IMR-90 (cell line): ENCODE measurements at regions not wholly inside any gene's neighbourhood (a gene's known extent, or its start where the extent isn't known, plus 50 kb on each side); places are given as distances from the start of the nearest gene placed in this dataset.

Experiments used
- ATAC-seq: fragments of 200-7000 bp; cut with Tn5 transposase; 2 replicates; pipeline ENCODE4 v1.9.1; 2020; ENCODE audit warnings: low read depth, mild to moderate bottlenecking, moderate library complexity
- BruUV-seq: library from RNA; stranded (reverse); fragments of 400-500 nt; replicated peaks from 2 replicates; lab custom pipeline; 2021; lab: Mats Ljungman, UMichigan
- CTCF ChIA-PET: fragments of 300-600 bp; formaldehyde crosslinking; extraction: SDS; loops from one replicate; lab custom pipeline; 2021; ENCODE audit warnings: antibody characterized with exemption; lab: Yijun Ruan, JAX
- POLR2A ChIA-PET: fragments of 300-600 bp; sonication (Branson Sonifier 250); formaldehyde crosslinking; loops from one replicate; lab custom pipeline; 2022; ENCODE audit warnings: antibody characterized with exemption; ENCODE audit not compliant: unreplicated experiment; lab: Charles Lee
- DNase-seq: peaks from one replicate; pipeline ENCODE4 v3.0.0; 2013
- H2AFZ ChIP-seq: replicated peaks from 2 replicates; pipeline ENCODE3; 2013; ENCODE audit warnings: low read length, mild to moderate bottlenecking; ENCODE audit not compliant: poor library complexity
- H2AK5ac ChIP-seq: 2 replicates; pipeline ENCODE4 v1.6.1; 2013; ENCODE audit warnings: low read depth, low read length, inconsistent platforms
- H2AK9ac ChIP-seq: replicated peaks from 2 replicates; pipeline ENCODE3; 2013; ENCODE audit warnings: mild to moderate bottlenecking, low read depth, low read length, moderate library complexity; ENCODE audit not compliant: poor library complexity
- H2BK120ac ChIP-seq: 2 replicates; pipeline ENCODE4 v1.6.1; 2013; ENCODE audit warnings: low read depth, low read length, inconsistent platforms
- H2BK15ac ChIP-seq: 3 replicates; pipeline ENCODE4 v1.6.1; 2013; ENCODE audit warnings: low read depth, low read length, inconsistent platforms
- H2BK20ac ChIP-seq: 2 replicates; pipeline ENCODE4 v1.6.1; 2013; ENCODE audit warnings: low read depth, mild to moderate bottlenecking, inconsistent platforms, low read length, moderate library complexity
- H2BK5ac ChIP-seq: 2 replicates; pipeline ENCODE4 v1.6.1; 2013; ENCODE audit warnings: mild to moderate bottlenecking, low read depth, low read length, inconsistent platforms; ENCODE audit not compliant: poor library complexity, severe bottlenecking
- H3K14ac ChIP-seq: replicated peaks from 2 replicates; pipeline ENCODE4 v1.6.1; 2013; ENCODE audit warnings: low read depth, low read length, inconsistent platforms
- H3K18ac ChIP-seq: 2 replicates; pipeline ENCODE4 v1.6.1; 2013; ENCODE audit warnings: low read depth, low read length, control low read depth
- H3K23ac ChIP-seq: 2 replicates; pipeline ENCODE4 v1.6.1; 2013; ENCODE audit warnings: low read depth, low read length, inconsistent platforms
- H3K27ac ChIP-seq: 2 replicates; pipeline ENCODE4 v1.5.1; 2013; ENCODE audit warnings: mild to moderate bottlenecking, control low read depth, low read length; ENCODE audit not compliant: insufficient read depth
- H3K27me3 ChIP-seq: 2 replicates; pipeline ENCODE4 v1.6.1; 2013; ENCODE audit warnings: low read length; ENCODE audit not compliant: control insufficient read depth, insufficient read depth
- H3K36me3 ChIP-seq: 2 replicates; pipeline ENCODE4 v1.6.1; 2013; ENCODE audit warnings: low read length, mixed read lengths; ENCODE audit not compliant: control insufficient read depth, insufficient read depth
- H3K4ac ChIP-seq: 2 replicates; pipeline ENCODE4 v1.6.1; 2013; ENCODE audit warnings: low read depth, low read length, inconsistent platforms
- H3K4me1 ChIP-seq: 2 replicates; pipeline ENCODE4 v1.6.1; 2013; ENCODE audit warnings: low read length, mixed read lengths; ENCODE audit not compliant: control insufficient read depth, insufficient read depth
- H3K4me2 ChIP-seq: 2 replicates; pipeline ENCODE4 v1.6.1; 2013; ENCODE audit warnings: low read depth, mild to moderate bottlenecking, control low read depth, low read length, moderate library complexity
- H3K4me3 ChIP-seq: 2 replicates; pipeline ENCODE4 v1.5.1; 2013; ENCODE audit warnings: low read depth, mild to moderate bottlenecking, control low read depth, low read length, moderate library complexity; ENCODE audit not compliant: insufficient read depth
- H3K56ac ChIP-seq: 2 replicates; pipeline ENCODE4 v1.6.1; 2013; ENCODE audit warnings: low read length, inconsistent platforms; ENCODE audit not compliant: insufficient read depth; ENCODE audit errors: extremely low read depth
- H3K79me1 ChIP-seq, 2 experiments: 2 replicates each; pipeline ENCODE4 v1.6.1; 2013; ENCODE audit warnings: low read length in 2 of 2, inconsistent platforms in 1 of 2, low read depth in 1 of 2
- H3K9ac ChIP-seq: 2 replicates; pipeline ENCODE4 v1.6.1; 2013; ENCODE audit warnings: low read depth, low read length, control low read depth
- H3K9me1 ChIP-seq: 2 replicates; pipeline ENCODE4 v1.6.1; 2013; ENCODE audit warnings: low read length, inconsistent platforms; ENCODE audit not compliant: insufficient read depth
- H3K9me3 ChIP-seq: 2 replicates; pipeline ENCODE4 v1.6.1; 2013; ENCODE audit warnings: low read length; ENCODE audit not compliant: control insufficient read depth, insufficient read depth
- H4K20me1 ChIP-seq: 2 replicates; pipeline ENCODE4 v1.6.1; 2013; ENCODE audit warnings: low read length, inconsistent platforms; ENCODE audit not compliant: insufficient read depth
- H4K5ac ChIP-seq: 2 replicates; pipeline ENCODE4 v1.6.1; 2013; ENCODE audit warnings: mild to moderate bottlenecking, low read depth, low read length, control low read depth
- H4K8ac ChIP-seq, 2 experiments: 2 replicates each; pipeline ENCODE4 v1.6.1; 2013; ENCODE audit warnings: low read depth in 2 of 2, low read length in 2 of 2, control low read depth in 1 of 2, inconsistent platforms in 1 of 2
- H4K91ac ChIP-seq: 2 replicates; pipeline ENCODE4 v1.6.1; 2013; ENCODE audit warnings: low read depth, low read length, inconsistent platforms; ENCODE audit not compliant: insufficient read depth
- BHLHE40 ChIP-seq: fragments of 150-350 bp; IDR thresholded peaks from 2 replicates; pipeline ENCODE4 v1.6.1; 2016; ENCODE audit warnings: mild to moderate bottlenecking, low read depth, low read length
- whole genome bisulfite sequencing, 2 experiments: methylation state at CpG; one replicate each; pipeline versions ENCODE4 v1.1.5 to v1.1.7; 2013; ENCODE audit warnings: missing lambda C conversion rate in 2 of 2; ENCODE audit not compliant: insufficient read length in 1 of 2; ENCODE audit errors: extremely low coverage in 2 of 2; 5-methylcytosine and 5-hydroxymethylcytosine counted together
- dilution Hi-C: fragments of 300-500 bp; cut with HindIII; formaldehyde crosslinking; loops from one replicate; pipeline ENCODE4 v1.14.3; 2018; ENCODE audit warnings: low sequenced_read_pairs; ENCODE audit not compliant: unreplicated experiment
- in situ Hi-C: fragments of 300-500 bp; cut with MboI; formaldehyde crosslinking; loops from 3 replicates; pipeline ENCODE4 v1.14.3; 2019; ENCODE audit warnings: low sequenced_read_pairs, inconsistent platforms, mixed read lengths
- intact Hi-C: fragments of 100-400 bp; cut with micrococcal nuclease; formaldehyde crosslinking; loops from 2 replicates; pipeline ENCODE4 v1.10.0; 2022
- TF ChIP-seq, protein P1 (sequence below): fragments of 150-350 bp; IDR thresholded peaks from 2 replicates; pipeline ENCODE4 v1.6.1; 2016; ENCODE audit warnings: low read depth, mild to moderate bottlenecking, low read length, moderate library complexity, borderline replicate concordance

DNA sequence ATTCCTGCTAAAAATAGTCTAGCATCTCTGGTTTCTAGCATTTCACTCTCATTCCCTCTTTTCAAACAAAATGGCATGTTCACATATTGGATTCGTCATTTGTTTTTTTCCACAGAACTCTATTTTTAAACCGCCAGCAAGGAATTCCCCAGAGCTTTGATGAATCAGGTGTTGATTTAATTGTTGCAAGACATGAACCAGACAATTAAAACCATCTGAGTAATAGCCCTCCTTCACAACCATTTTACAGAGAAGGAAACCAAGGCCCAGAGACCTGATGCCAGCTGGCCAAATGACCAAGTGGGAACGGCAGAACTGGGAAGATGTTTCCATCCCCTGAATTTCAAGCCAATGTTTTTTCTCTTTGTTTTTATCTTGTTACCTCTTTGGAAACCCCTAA, 167.0 kb downstream of the CAAP1 start:
- Histone ChIP-seq H3K4me1 (no peaks in the 10 kb centered on the region), H3K14ac (no peak overlapping the region), H3K56ac (no peak overlapping the region), H3K27ac (no peak overlapping the region), H4K91ac (no peak overlapping the region), H2BK15ac (no peak overlapping the region), H3K9me1 (no peaks in the 10 kb centered on the region), H3K4ac (no peak overlapping the region), H3K9ac (no peak overlapping the region), H4K5ac (no peak overlapping the region), H4K8ac (no peak overlapping the region), H3K4me2 (no peak overlapping the region), H2BK120ac (no peak overlapping the region), H3K18ac (no peak overlapping the region), H3K9me3 (no peaks in the 10 kb centered on the region), H2AFZ (no peak overlapping the region), H2AK9ac (no peak overlapping the region), H3K27me3 (no peaks in the 10 kb centered on the region; the same call in 1 of the 2 replicates), H3K36me3 (no peaks in the 10 kb centered on the region), H2BK20ac (no peak overlapping the region), H2AK5ac (no peak overlapping the region), H3K4me3 (no peak overlapping the region), H3K79me1 (no peaks in the 10 kb centered on the region), H4K20me1 (no peaks in the 10 kb centered on the region), H2BK5ac (no peak overlapping the region), H3K23ac (no peak overlapping the region)
- POLR2A ChIA-PET: no interaction called here
- dilution Hi-C loops (no loop called here), in situ Hi-C loops (loop anchor here (25.0 kb wide), 1 partner anchor 262 kb away; no protein-coding TSS in a partner anchor), intact Hi-C loops (no loop called here)
- ATAC-seq (no peak), DNase-seq (no peak)
- no TSS peak for BruUV-seq
- WGBS, 2 experiments: no CpG with 5 or more reads among the region's 3 CpGs
- TF ChIP-seq, protein P1, sequence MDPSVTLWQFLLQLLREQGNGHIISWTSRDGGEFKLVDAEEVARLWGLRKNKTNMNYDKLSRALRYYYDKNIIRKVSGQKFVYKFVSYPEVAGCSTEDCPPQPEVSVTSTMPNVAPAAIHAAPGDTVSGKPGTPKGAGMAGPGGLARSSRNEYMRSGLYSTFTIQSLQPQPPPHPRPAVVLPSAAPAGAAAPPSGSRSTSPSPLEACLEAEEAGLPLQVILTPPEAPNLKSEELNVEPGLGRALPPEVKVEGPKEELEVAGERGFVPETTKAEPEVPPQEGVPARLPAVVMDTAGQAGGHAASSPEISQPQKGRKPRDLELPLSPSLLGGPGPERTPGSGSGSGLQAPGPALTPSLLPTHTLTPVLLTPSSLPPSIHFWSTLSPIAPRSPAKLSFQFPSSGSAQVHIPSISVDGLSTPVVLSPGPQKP: no peak
- no peak for TF ChIP-seq BHLHE40
- CTCF ChIA-PET: no interaction called here
